HG02763 (cell line): ENCODE measurements at regions not wholly inside any gene's neighbourhood (a gene's known extent, or its start where the extent isn't known, plus 50 kb on each side); places are given as distances from the start of the nearest gene placed in this dataset.

Experiments used
- ATAC-seq: cut with Tn5 transposase; IDR thresholded peaks from one replicate; pipeline ENCODE4 v1.9.1; 2021; ENCODE audit warnings: mild to moderate bottlenecking, moderate library complexity; ENCODE audit not compliant: unreplicated experiment

- ATAC-seq = no peak
Observed at GRCh38 chr5:125298746-125299379, 552.4 kb upstream of the ZNF608 start.

GRCh38 chr5:125301711-125302110 is 555.3 kb upstream of the ZNF608 start:
- ATAC-seq = no peak

GRCh38 chr5:125302577-125302976 is 556.1 kb upstream of the ZNF608 start:
- ATAC-seq = no peak

GRCh38 chr5:125306741-125307140 is 560.3 kb upstream of the ZNF608 start:
- ATAC-seq = no peak

- ATAC-seq = no peak
Observed at GRCh38 chr5:125310749-125311148, 564.3 kb upstream of the ZNF608 start.

GRCh38 chr5:125311743-125312142 is 565.3 kb upstream of the ZNF608 start:
- ATAC-seq = no peak

GRCh38 chr5:125313555-125313954 is 567.1 kb upstream of the ZNF608 start:
- ATAC-seq = no peak

- no peak for ATAC-seq
Observed at GRCh38 chr5:125315306-125315705, 568.9 kb upstream of the ZNF608 start.

- no peak for ATAC-seq
Observed at GRCh38 chr5:125316391-125316790, 570.0 kb upstream of the ZNF608 start.

- ATAC-seq = no peak
Observed at GRCh38 chr5:125316915-125317535, 570.6 kb upstream of the ZNF608 start.

GRCh38 chr5:125317536-125317995 is 571.1 kb upstream of the ZNF608 start:
- no peak for ATAC-seq

GRCh38 chr5:125321654-125322053 is 575.2 kb upstream of the ZNF608 start:
- no peak for ATAC-seq

GRCh38 chr5:125323613-125324012 is 577.2 kb upstream of the ZNF608 start:
- no peak for ATAC-seq

- no peak for ATAC-seq
Observed at GRCh38 chr5:125325488-125326149, 579.2 kb upstream of the ZNF608 start.

GRCh38 chr5:125326150-125326510 is 579.7 kb upstream of the ZNF608 start:
- no peak for ATAC-seq

- ATAC-seq = no peak
Observed at GRCh38 chr5:125327676-125328075, 581.2 kb upstream of the ZNF608 start.

- no peak for ATAC-seq
Observed at GRCh38 chr5:125331987-125332598, 585.7 kb upstream of the ZNF608 start.

- no peak for ATAC-seq
Observed at GRCh38 chr5:125333416-125333815, 587.0 kb upstream of the ZNF608 start.

- no peak for ATAC-seq
Observed at GRCh38 chr5:125336401-125336800, 590.0 kb upstream of the ZNF608 start.

GRCh38 chr5:125337294-125337693 is 590.9 kb upstream of the ZNF608 start:
- no peak for ATAC-seq

GRCh38 chr5:125338440-125339174 is 592.2 kb upstream of the ZNF608 start:
- ATAC-seq = no peak
